NCI-H2196 (cell line): ENCODE measurements at regions not wholly inside any gene's neighbourhood (a gene's known extent, or its start where the extent isn't known, plus 50 kb on each side); places are given as distances from the start of the nearest gene placed in this dataset.

Experiments
- DNase-seq: peaks from one replicate; lab custom pipeline; 2025; ENCODE audit not compliant: unreplicated experiment; lab: John Stamatoyannopoulos, UW

GRCh38 chr12:111057701-111058425, 137.5 kb upstream of the MYL2 start:
- DNase-seq = no peak

DNA sequence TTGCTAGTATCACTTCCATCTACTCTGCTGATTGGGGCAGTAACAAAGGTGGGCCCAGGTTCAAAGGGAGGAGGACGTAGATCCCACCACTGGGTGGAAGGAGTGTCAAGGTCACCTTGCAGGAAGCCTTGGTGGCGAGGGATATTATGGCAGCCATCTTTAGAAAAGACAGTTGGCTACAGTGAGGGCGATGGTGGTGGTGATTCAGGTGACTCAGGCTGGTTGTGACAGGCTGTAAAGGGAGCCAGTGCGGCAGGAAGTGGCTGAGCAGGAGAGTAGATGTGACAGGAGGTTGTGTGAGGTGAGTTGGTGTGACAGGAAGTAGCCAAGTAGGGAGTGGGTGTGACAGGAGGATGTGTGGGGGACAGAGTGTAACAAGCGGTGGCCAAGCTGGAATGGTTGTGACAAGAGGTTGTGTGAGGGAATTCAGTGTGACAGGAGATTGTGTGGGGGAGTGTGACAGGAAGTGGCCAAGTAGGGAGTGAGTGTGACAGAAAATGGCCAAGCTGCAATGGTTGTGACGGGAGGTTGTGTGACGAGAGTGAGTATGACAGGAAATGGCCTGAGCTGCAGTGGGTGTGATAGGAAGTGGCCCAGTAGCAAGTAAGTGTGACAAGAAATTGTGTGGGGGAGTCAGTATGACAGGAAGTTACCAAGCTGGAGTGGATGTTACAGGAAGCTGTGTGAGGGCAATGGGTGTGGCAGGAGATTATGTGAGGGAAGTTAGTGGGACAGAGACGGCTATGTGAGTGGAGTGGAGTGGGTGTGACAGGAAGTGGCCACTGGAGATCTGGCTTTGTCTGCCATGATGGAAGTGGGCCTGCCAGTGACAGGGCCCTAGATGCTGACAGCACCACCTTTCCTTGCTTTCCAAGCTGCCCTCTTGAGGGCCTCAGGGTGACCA, 136.5 kb upstream of the MYL2 start:
- DNase-seq = no peak

DNA sequence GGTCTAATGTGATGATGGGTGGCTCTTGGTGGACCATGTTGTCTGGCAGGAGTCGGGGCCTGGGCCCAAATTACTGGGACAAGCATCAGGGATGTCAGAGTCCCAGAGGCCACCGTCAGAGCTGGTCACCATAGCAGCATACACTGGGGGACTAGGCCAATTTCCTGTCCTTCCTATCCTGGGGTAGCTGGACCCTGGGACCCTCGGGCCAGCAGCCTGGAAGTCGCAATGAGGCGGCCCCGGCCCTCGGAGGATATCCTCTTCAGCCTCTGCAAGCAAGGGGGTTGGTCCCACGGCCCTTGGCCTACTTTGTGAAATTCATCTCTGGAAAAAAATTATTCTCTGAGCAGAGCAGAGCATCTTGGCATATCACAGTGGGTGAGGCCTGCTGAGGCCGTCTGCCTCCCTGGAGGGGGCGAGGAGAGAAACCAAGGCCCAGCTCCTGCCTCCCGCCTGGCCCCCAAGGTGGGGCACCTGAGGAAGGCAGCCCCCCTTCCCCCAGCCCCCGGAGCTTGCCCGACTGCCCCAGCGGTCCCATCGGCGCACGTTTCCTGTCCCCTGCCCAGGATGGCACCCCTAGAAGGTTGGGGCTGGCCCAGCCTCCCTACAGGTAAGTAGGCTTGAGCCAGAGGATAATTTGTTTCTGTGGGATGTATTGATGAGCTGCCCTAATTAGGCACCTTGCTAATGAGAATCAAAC, 135.0 kb upstream of the MYL2 start:
- DNase-seq = no peak

GRCh38 chr12:111048991-111049390, 128.6 kb upstream of the MYL2 start:
- no peak for DNase-seq

DNA sequence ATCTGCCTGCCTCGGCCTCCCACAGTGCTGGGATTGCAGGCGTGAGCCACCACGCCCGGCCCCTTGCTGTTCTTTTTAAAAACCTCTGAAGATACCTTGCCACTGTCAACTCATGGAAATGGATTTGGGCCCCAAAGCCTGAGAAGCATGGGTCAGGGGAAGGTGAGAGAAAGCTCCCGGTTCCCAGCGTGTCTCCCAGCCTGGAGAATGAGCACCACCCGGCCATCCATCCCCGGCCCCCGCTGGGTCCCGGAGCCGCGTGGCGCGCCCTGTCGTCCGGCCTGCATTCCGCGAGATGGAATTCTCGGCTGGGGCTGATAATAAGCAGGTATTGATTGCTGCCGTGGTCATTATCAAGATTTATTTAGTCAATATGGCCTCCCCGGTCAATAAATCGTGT, 126.5 kb upstream of the MYL2 start:
- DNase-seq = no peak

- DNase-seq = no peak
These were observed 125.6 kb upstream of the MYL2 start for GRCh38 chr12:111045941-111046340.

GRCh38 chr12:111041091-111041490, 120.7 kb upstream of the MYL2 start:
- DNase-seq = no peak

GRCh38 chr12:111040690-111041089, 120.3 kb upstream of the MYL2 start:
- no peak for DNase-seq

GRCh38 chr12:111038941-111039340, 118.6 kb upstream of the MYL2 start:
- no peak for DNase-seq

DNA sequence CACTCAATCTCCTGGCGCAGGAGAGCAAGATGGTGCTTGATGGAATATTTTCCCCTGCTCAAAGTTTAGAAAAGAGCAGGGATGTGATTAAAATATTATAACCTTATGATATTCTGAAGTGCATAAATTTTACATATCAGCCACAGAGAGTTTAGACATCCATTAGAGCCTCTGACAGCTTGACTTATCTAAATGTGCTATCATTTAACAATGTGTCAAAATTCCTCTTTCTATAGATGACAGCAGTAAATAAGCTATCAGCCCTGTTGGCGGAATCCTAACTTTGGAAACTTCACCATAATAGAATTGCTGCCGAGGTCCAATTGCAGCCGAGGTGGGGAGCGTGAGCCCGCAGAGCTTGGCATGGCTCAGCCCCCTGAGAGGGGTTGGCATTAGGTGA, 117.7 kb upstream of the MYL2 start:
- no peak for DNase-seq

- no peak for DNase-seq
These were observed 116.7 kb upstream of the MYL2 start for GRCh38 chr12:111037047-111037446.

DNA sequence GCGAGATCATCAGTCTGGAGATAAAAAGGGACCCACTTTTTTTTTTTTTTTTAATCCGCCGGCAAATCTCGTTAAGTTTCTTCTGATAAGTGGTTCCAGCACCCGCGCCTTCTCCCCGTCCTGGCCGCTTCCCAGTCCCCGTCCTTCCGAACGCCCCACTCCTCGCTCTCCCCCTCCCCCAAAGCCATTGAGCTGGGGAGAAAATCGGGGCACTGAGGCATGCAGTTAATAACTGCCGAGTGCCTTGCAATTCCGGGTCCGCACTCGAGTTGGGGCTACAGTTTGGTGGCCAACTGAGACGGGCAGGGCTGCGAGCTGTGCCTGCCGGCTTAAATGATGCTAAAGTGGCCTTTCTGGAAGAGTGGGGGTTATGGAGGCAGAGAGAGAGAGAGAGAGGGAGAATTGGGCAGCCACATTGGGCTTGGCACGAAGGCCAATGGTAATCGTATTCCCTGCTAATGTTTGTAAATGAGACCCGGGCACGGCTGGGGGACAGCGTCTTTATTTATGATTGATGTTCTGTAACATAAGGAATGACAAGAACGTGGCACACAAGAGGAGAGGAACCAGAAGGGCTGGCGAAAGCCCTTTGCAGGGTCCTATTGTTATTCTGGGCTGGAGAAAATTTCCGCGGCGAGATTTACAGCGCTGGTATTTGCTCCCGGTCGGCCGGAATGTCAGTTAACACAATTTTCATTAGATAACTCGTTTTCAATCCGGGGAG, 115.4 kb upstream of the MYL2 start:
- DNase-seq = no peak

- peak; percentile 11 for DNase-seq
These were observed 114.7 kb upstream of the MYL2 start for GRCh38 chr12:111034886-111035577.

DNA sequence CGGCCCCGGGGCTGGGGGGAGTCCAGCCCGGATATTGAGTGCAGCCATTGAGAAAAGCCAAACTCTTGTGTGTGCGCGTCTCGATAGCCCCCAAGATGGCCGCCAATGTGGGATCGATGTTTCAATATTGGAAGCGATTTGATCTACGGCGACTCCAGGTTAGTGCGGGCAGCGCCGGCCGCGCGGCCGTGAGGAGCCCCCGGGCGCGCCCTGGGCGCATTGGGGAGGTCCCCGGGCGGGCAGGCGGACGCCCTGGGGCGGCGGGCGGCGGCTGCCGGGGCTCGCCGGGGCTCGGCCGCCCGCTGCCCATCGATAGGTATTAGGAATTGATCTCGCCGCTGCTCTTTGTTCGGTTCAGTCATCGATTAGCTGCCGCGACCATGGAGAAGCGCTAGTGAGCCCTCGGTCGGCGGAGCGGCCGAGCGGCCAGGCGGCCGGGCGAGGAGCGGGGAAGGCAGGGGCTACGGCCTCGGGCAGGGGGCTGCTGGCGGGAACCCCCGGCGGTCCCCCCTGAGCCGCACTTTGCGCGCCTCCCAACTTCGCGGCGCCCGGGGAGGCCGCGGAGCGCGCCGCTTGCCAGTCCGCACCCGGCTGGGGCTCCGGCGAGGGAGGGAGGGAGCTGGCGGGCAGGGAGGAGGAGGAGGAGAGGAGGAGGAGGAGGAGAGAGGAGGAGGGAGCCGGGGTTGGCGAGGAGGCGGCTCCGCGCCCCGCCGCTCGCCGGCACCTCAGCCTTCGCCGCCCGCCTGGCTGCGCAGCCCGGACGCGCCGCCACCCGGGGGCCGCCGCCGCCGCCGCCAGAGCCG, 113.9 kb upstream of the MYL2 start, which contains the start of gene CUX2:
CUX2 (plus strand) TSS at position 83 of the 803 bp plus-strand sequence.
- DNase-seq = no peak

- DNase-seq = no peak
These were observed 113.1 kb upstream of the MYL2 start for GRCh38 chr12:111033281-111034082.

- DNase-seq = no peak
These were observed 112.2 kb upstream of the MYL2 start for GRCh38 chr12:111032591-111032919.

DNA sequence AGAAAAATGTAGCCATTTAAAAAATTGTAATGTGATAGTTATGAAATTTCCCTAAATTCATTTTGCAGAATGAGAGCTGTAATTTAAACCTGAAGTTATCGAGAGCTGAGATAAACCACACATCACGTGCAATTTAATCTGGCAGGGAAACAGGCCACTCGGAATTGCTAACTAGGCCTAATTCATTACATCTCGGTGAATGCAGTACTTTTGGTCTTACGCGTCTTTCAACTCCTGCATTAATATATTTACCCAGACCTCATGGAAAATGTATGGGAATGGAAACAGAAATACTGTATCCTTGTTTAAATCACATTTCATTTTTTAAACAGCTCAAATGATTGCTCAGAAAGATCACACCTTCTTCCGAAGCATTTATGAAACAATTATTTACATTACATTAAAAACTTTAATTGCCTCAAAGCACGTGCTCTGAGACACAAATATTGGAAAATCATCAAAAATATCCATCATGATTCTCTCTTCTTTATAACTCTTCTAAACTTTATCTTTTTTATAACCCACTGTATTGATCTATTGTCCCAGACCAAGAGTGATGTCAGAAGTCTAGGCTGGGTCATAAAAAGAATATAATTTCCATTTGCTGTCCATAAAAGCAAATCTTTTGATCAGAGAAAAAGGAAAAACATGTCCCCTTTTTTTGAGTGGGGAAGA, 111.7 kb upstream of the MYL2 start:
- no peak for DNase-seq

DNA sequence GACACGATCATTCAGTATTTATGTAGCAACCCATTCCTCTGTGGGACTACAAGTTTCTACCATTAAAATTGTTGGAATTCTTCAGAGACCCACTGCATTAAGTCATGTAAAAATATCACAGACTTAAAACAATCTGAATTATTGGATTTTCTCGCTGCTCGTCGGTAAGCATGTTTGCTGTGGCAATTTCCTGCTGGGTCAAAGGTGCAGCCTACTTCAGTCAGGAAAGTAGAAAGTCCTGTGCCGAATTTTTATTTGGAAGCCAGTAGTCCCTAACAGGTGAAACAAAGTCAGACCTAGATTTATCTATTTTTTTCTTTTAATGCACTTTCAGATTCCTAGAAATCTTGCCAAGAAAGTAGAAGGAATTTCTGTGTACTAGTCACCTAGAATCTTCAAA, 110.4 kb upstream of the MYL2 start:
- no peak for DNase-seq
